IMR-90 (cell line): ENCODE measurements at regions not wholly inside any gene's neighbourhood (a gene's known extent, or its start where the extent isn't known, plus 50 kb on each side); places are given as distances from the start of the nearest gene placed in this dataset.
"Not testable (repeated sequence)": the region's sequence is repeated elsewhere in the genome, so short reads cannot be mapped to it uniquely, and the experiment has no call there.

ENCODE experiments used
- ATAC-seq: fragments of 200-7000 bp; cut with Tn5 transposase; 2 replicates; pipeline ENCODE4 v1.9.1; 2020; ENCODE audit warnings: low read depth, mild to moderate bottlenecking, moderate library complexity
- BruUV-seq: library from RNA; stranded (reverse); fragments of 400-500 nt; replicated peaks from 2 replicates; lab custom pipeline; 2021; lab: Mats Ljungman, UMichigan
- CTCF ChIA-PET: fragments of 300-600 bp; formaldehyde crosslinking; extraction: SDS; loops from one replicate; lab custom pipeline; 2021; ENCODE audit warnings: antibody characterized with exemption; lab: Yijun Ruan, JAX
- POLR2A ChIA-PET: fragments of 300-600 bp; sonication (Branson Sonifier 250); formaldehyde crosslinking; loops from one replicate; lab custom pipeline; 2022; ENCODE audit warnings: antibody characterized with exemption; ENCODE audit not compliant: unreplicated experiment; lab: Charles Lee
- DNase-seq: peaks from one replicate; pipeline ENCODE4 v3.0.0; 2013
- H2AFZ ChIP-seq: replicated peaks from 2 replicates; pipeline ENCODE3; 2013; ENCODE audit warnings: low read length, mild to moderate bottlenecking; ENCODE audit not compliant: poor library complexity
- H2AK5ac ChIP-seq: 2 replicates; pipeline ENCODE4 v1.6.1; 2013; ENCODE audit warnings: low read depth, low read length, inconsistent platforms
- H2AK9ac ChIP-seq: replicated peaks from 2 replicates; pipeline ENCODE3; 2013; ENCODE audit warnings: mild to moderate bottlenecking, low read depth, low read length, moderate library complexity; ENCODE audit not compliant: poor library complexity
- H2BK120ac ChIP-seq: 2 replicates; pipeline ENCODE4 v1.6.1; 2013; ENCODE audit warnings: low read depth, low read length, inconsistent platforms
- H2BK15ac ChIP-seq: 3 replicates; pipeline ENCODE4 v1.6.1; 2013; ENCODE audit warnings: low read depth, low read length, inconsistent platforms
- H2BK20ac ChIP-seq: 2 replicates; pipeline ENCODE4 v1.6.1; 2013; ENCODE audit warnings: low read depth, mild to moderate bottlenecking, inconsistent platforms, low read length, moderate library complexity
- H2BK5ac ChIP-seq: 2 replicates; pipeline ENCODE4 v1.6.1; 2013; ENCODE audit warnings: mild to moderate bottlenecking, low read depth, low read length, inconsistent platforms; ENCODE audit not compliant: poor library complexity, severe bottlenecking
- H3K14ac ChIP-seq: replicated peaks from 2 replicates; pipeline ENCODE4 v1.6.1; 2013; ENCODE audit warnings: low read depth, low read length, inconsistent platforms
- H3K18ac ChIP-seq: 2 replicates; pipeline ENCODE4 v1.6.1; 2013; ENCODE audit warnings: low read depth, low read length, control low read depth
- H3K23ac ChIP-seq: 2 replicates; pipeline ENCODE4 v1.6.1; 2013; ENCODE audit warnings: low read depth, low read length, inconsistent platforms
- H3K27ac ChIP-seq: 2 replicates; pipeline ENCODE4 v1.5.1; 2013; ENCODE audit warnings: mild to moderate bottlenecking, control low read depth, low read length; ENCODE audit not compliant: insufficient read depth
- H3K27me3 ChIP-seq: 2 replicates; pipeline ENCODE4 v1.6.1; 2013; ENCODE audit warnings: low read length; ENCODE audit not compliant: control insufficient read depth, insufficient read depth
- H3K36me3 ChIP-seq: 2 replicates; pipeline ENCODE4 v1.6.1; 2013; ENCODE audit warnings: low read length, mixed read lengths; ENCODE audit not compliant: control insufficient read depth, insufficient read depth
- H3K4ac ChIP-seq: 2 replicates; pipeline ENCODE4 v1.6.1; 2013; ENCODE audit warnings: low read depth, low read length, inconsistent platforms
- H3K4me1 ChIP-seq: 2 replicates; pipeline ENCODE4 v1.6.1; 2013; ENCODE audit warnings: low read length, mixed read lengths; ENCODE audit not compliant: control insufficient read depth, insufficient read depth
- H3K4me2 ChIP-seq: 2 replicates; pipeline ENCODE4 v1.6.1; 2013; ENCODE audit warnings: low read depth, mild to moderate bottlenecking, control low read depth, low read length, moderate library complexity
- H3K4me3 ChIP-seq: 2 replicates; pipeline ENCODE4 v1.5.1; 2013; ENCODE audit warnings: low read depth, mild to moderate bottlenecking, control low read depth, low read length, moderate library complexity; ENCODE audit not compliant: insufficient read depth
- H3K56ac ChIP-seq: 2 replicates; pipeline ENCODE4 v1.6.1; 2013; ENCODE audit warnings: low read length, inconsistent platforms; ENCODE audit not compliant: insufficient read depth; ENCODE audit errors: extremely low read depth
- H3K79me1 ChIP-seq, 2 experiments: 2 replicates each; pipeline ENCODE4 v1.6.1; 2013; ENCODE audit warnings: low read length in 2 of 2, inconsistent platforms in 1 of 2, low read depth in 1 of 2
- H3K9ac ChIP-seq: 2 replicates; pipeline ENCODE4 v1.6.1; 2013; ENCODE audit warnings: low read depth, low read length, control low read depth
- H3K9me1 ChIP-seq: 2 replicates; pipeline ENCODE4 v1.6.1; 2013; ENCODE audit warnings: low read length, inconsistent platforms; ENCODE audit not compliant: insufficient read depth
- H3K9me3 ChIP-seq: 2 replicates; pipeline ENCODE4 v1.6.1; 2013; ENCODE audit warnings: low read length; ENCODE audit not compliant: control insufficient read depth, insufficient read depth
- H4K20me1 ChIP-seq: 2 replicates; pipeline ENCODE4 v1.6.1; 2013; ENCODE audit warnings: low read length, inconsistent platforms; ENCODE audit not compliant: insufficient read depth
- H4K5ac ChIP-seq: 2 replicates; pipeline ENCODE4 v1.6.1; 2013; ENCODE audit warnings: mild to moderate bottlenecking, low read depth, low read length, control low read depth
- H4K8ac ChIP-seq, 2 experiments: 2 replicates each; pipeline ENCODE4 v1.6.1; 2013; ENCODE audit warnings: low read depth in 2 of 2, low read length in 2 of 2, control low read depth in 1 of 2, inconsistent platforms in 1 of 2
- H4K91ac ChIP-seq: 2 replicates; pipeline ENCODE4 v1.6.1; 2013; ENCODE audit warnings: low read depth, low read length, inconsistent platforms; ENCODE audit not compliant: insufficient read depth
- WGBS, 2 experiments: methylation state at CpG; one replicate each; pipeline versions ENCODE4 v1.1.5 to v1.1.7; 2013; ENCODE audit warnings: missing lambda C conversion rate in 2 of 2; ENCODE audit not compliant: insufficient read length in 1 of 2; ENCODE audit errors: extremely low coverage in 2 of 2; 5-methylcytosine and 5-hydroxymethylcytosine counted together
- dilution Hi-C: fragments of 300-500 bp; cut with HindIII; formaldehyde crosslinking; loops from one replicate; pipeline ENCODE4 v1.14.3; 2018; ENCODE audit warnings: low sequenced_read_pairs; ENCODE audit not compliant: unreplicated experiment
- in situ Hi-C: fragments of 300-500 bp; cut with MboI; formaldehyde crosslinking; loops from 3 replicates; pipeline ENCODE4 v1.14.3; 2019; ENCODE audit warnings: low sequenced_read_pairs, inconsistent platforms, mixed read lengths
- intact Hi-C: fragments of 100-400 bp; cut with micrococcal nuclease; formaldehyde crosslinking; loops from 2 replicates; pipeline ENCODE4 v1.10.0; 2022

- H3K23ac ChIP-seq, dilution Hi-C loops, H4K5ac ChIP-seq, H3K18ac ChIP-seq, H4K91ac ChIP-seq, H3K27ac ChIP-seq, H2BK15ac ChIP-seq, H3K9me1 ChIP-seq, intact Hi-C loops, H3K4ac ChIP-seq, H3K79me1 ChIP-seq, ATAC-seq, CTCF ChIA-PET, POLR2A ChIA-PET, H4K8ac ChIP-seq, H3K4me1 ChIP-seq, H3K14ac ChIP-seq, H2AK9ac ChIP-seq, BruUV-seq, H3K36me3 ChIP-seq, H2AK5ac ChIP-seq, H2BK120ac ChIP-seq, H3K4me2 ChIP-seq, H2BK5ac ChIP-seq, H3K27me3 ChIP-seq, H4K20me1 ChIP-seq, H2BK20ac ChIP-seq, H3K56ac ChIP-seq, H2AFZ ChIP-seq, H3K9me3 ChIP-seq, in situ Hi-C loops, H3K9ac ChIP-seq, DNase-seq, H3K4me3 ChIP-seq: not testable (repeated sequence)
- WGBS, 2 experiments = no CpG with 5 or more reads among the region's 1 CpG
Measured at GRCh38 chrX:13408599-13408998, 88.7 kb upstream of the ATXN3L start.

GRCh38 chrX:13404777-13405176, 84.9 kb upstream of the ATXN3L start:
- H3K9me3 ChIP-seq, H4K5ac ChIP-seq, H4K8ac ChIP-seq, in situ Hi-C loops, H2BK5ac ChIP-seq, H3K9ac ChIP-seq, H3K18ac ChIP-seq, H3K27ac ChIP-seq, H3K23ac ChIP-seq, POLR2A ChIA-PET, H2AK9ac ChIP-seq, H2BK120ac ChIP-seq, H3K27me3 ChIP-seq, H2AFZ ChIP-seq, H3K4me3 ChIP-seq, H4K20me1 ChIP-seq, H3K9me1 ChIP-seq, H3K79me1 ChIP-seq, H2BK20ac ChIP-seq, H4K91ac ChIP-seq, dilution Hi-C loops, intact Hi-C loops, H3K4ac ChIP-seq, H3K14ac ChIP-seq, BruUV-seq, H3K4me1 ChIP-seq, DNase-seq, H2BK15ac ChIP-seq, H3K56ac ChIP-seq, H2AK5ac ChIP-seq, H3K4me2 ChIP-seq, CTCF ChIA-PET, ATAC-seq, H3K36me3 ChIP-seq: not testable (repeated sequence)
- WGBS, 2 experiments = 70% methylated on average over 2 of the region's 7 CpGs; no CpG with 5 or more reads in 1 of the 2 experiments
